Esophagus squamous epithelium (tissue), 5 donors: ENCODE measurements at regions not wholly inside any gene's neighbourhood (a gene's known extent, or its start where the extent isn't known, plus 50 kb on each side); places are given as distances from the start of the nearest gene placed in this dataset.

Experiments
- DNase-seq: peaks from one replicate; lab custom pipeline; 2025; lab: John Stamatoyannopoulos, UW
- H3K27ac ChIP-seq, 4 donors: fragments of 200-600 bp; sonication (generic); one replicate each; pipeline ENCODE4 v1.5.1; 2016 to 2019; ENCODE audit warnings: mild to moderate bottlenecking in 1 of 4
- H3K27me3 ChIP-seq, 4 donors: fragments of 200-600 bp; sonication (generic); 1 replicate in 3 of 4; 2 replicates in 1 of 4; pipeline versions ENCODE4 v1.5.1 to v1.6.0; 2017 to 2021; ENCODE audit warnings: antibody characterized with exemption in 1 of 4
- H3K36me3 ChIP-seq, 3 donors: fragments of 200-600 bp; sonication (generic); one replicate each; pipeline ENCODE4 v1.5.1; 2016 to 2019
- H3K4me1 ChIP-seq, 3 donors: fragments of 200-600 bp; sonication (generic); one replicate each; pipeline ENCODE4 v1.5.1; 2017 to 2019
- H3K4me3 ChIP-seq, 4 donors: fragments of 200-600 bp; sonication (generic); 1 replicate in 3 of 4; 2 replicates in 1 of 4; pipeline ENCODE4 v1.5.1; 2016 to 2019; ENCODE audit warnings: mild to moderate bottlenecking in 2 of 4, moderate library complexity in 1 of 4
- H3K9me3 ChIP-seq, 3 donors: fragments of 200-600 bp; sonication (generic); one replicate each; pipeline ENCODE4 v1.5.1; 2016 to 2019
- CTCF ChIP-seq, 6 experiments: fragments of 450-650 bp in 4 of 6; fragments of 200-600 bp in 2 of 6; sonication (generic) in 2 of 6; IDR thresholded peaks; one replicate each; pipeline ENCODE4 v1.5.1; 2016 to 2019; ENCODE audit warnings: antibody characterized with exemption in 6 of 6, mild to moderate bottlenecking in 4 of 6, moderate library complexity in 4 of 6
- POLR2A ChIP-seq, 4 donors: fragments of 450-650 bp; IDR thresholded peaks; one replicate each; pipeline ENCODE4 v1.6.1; 2017; ENCODE audit warnings: antibody characterized with exemption in 4 of 4, mild to moderate bottlenecking in 4 of 4, moderate library complexity in 3 of 4
- WGBS, 2 donors: methylation state at CpG; one replicate each; pipeline ENCODE4 v1.1.5; 2018; 5-methylcytosine and 5-hydroxymethylcytosine counted together
- intact Hi-C: fragments of 100-400 bp; cut with DNase I; formaldehyde crosslinking; loops from one replicate; pipeline ENCODE4 v1.15.0; 2022
- donor health status: DM: yes; HTN: yes; CAD: no.

- H3K27ac ChIP-seq = no peak overlapping the region
- 75 to 90% methylated on average over 4 to 5 of the region's 7 CpGs for WGBS, 2 donors
- intact Hi-C loops = loop anchor here (10.0 kb wide), 2 partner anchors 447 to 527 kb away; no protein-coding TSS in a partner anchor
Observed at GRCh38 chrX:40261833-40262156, 164.0 kb upstream of the BCOR start.

GRCh38 chrX:40260146-40260747 is 162.5 kb upstream of the BCOR start:
- WGBS, 2 donors = no CpG with 5 or more reads among the region's 14 CpGs
- no peak overlapping the region for H3K27ac ChIP-seq
- no peak overlapping the region for H3K4me3 ChIP-seq
- intact Hi-C loops = loop anchor here (10.0 kb wide), 2 partner anchors 445 to 525 kb away; no protein-coding TSS in a partner anchor
- DNase-seq = no peak
- peaks cover 0 to 9% (median 0%) of the 10 kb centered on the region in 3 donors for H3K4me1 ChIP-seq
- H3K27me3 ChIP-seq = no peaks in the 10 kb centered on the region
- H3K9me3 ChIP-seq = no peaks in the 10 kb centered on the region
- TF ChIP-seq POLR2A (IDR thresholded peaks at IDR 0.05) (no peak), CTCF (IDR thresholded peaks at IDR 0.05) (no peak)
- no peaks in the 10 kb centered on the region for H3K36me3 ChIP-seq

More at GRCh38 chrX:40261833-40262156, 164.0 kb upstream of the BCOR start:
- Histone ChIP-seq H3K4me3 (no peak overlapping the region), H3K9me3 (no peaks in the 10 kb centered on the region), H3K4me1 (peaks cover 0 to 20% (median 4%) of the 10 kb centered on the region in 3 donors), H3K36me3 (no peaks in the 10 kb centered on the region), H3K27me3 (no peaks in the 10 kb centered on the region)
- no peak for DNase-seq
- TF ChIP-seq CTCF (IDR thresholded peaks at IDR 0.05) = no peak
- no peak for TF ChIP-seq POLR2A (IDR thresholded peaks at IDR 0.05)

- Histone ChIP-seq H3K36me3 (no peaks in the 10 kb centered on the region), H3K27me3 (no peaks in the 10 kb centered on the region), H3K4me3 (no peak overlapping the region), H3K4me1 (peaks cover 0 to 9% (median 0%) of the 10 kb centered on the region in 3 donors), H3K9me3 (no peaks in the 10 kb centered on the region), H3K27ac (no peak overlapping the region)
- intact Hi-C loops = no loop called here
- no peak for DNase-seq
- TF ChIP-seq POLR2A (IDR thresholded peaks at IDR 0.05) (no peak), CTCF (IDR thresholded peaks at IDR 0.05) (no peak)
- WGBS, 2 donors = 89% methylated on average over 5 of the region's 6 CpGs; no CpG with 5 or more reads in 1 of the 2 donors
Observed at GRCh38 chrX:40258909-40259308, 161.2 kb upstream of the BCOR start.

- H3K36me3 ChIP-seq = no peaks in the 10 kb centered on the region
- no peaks in the 10 kb centered on the region for H3K27me3 ChIP-seq
- 78 to 85% methylated on average over 4 to 5 of the region's 5 CpGs for WGBS, 2 donors
- H3K27ac ChIP-seq = no peak overlapping the region
- DNase-seq = no peak
- no peak for TF ChIP-seq CTCF (IDR thresholded peaks at IDR 0.05)
- TF ChIP-seq POLR2A (IDR thresholded peaks at IDR 0.05) = no peak
- no peaks in the 10 kb centered on the region for H3K9me3 ChIP-seq
- H3K4me3 ChIP-seq = no peak overlapping the region
- intact Hi-C loops = no loop called here
- no peaks in the 10 kb centered on the region for H3K4me1 ChIP-seq
Observed at GRCh38 chrX:40253771-40254170, 156.0 kb upstream of the BCOR start.

- Histone ChIP-seq H3K36me3 (no peaks in the 10 kb centered on the region), H3K27ac (no peak overlapping the region), H3K4me1 (peaks cover 0 to 15% (median 0%) of the 10 kb centered on the region in 3 donors), H3K27me3 (no peaks in the 10 kb centered on the region), H3K9me3 (no peaks in the 10 kb centered on the region), H3K4me3 (no peak overlapping the region)
- intact Hi-C loops = no loop called here
- 71 to 79% methylated on average over 5 of the region's 5 CpGs for WGBS, 2 donors
- no peak for DNase-seq
- TF ChIP-seq CTCF (IDR thresholded peaks at IDR 0.05) = no peak
- TF ChIP-seq POLR2A (IDR thresholded peaks at IDR 0.05) = no peak
Observed at GRCh38 chrX:40249582-40249981, 151.8 kb upstream of the BCOR start.
